Right renal cortex interstitium (tissue), 3 donors: ENCODE measurements at regions not wholly inside any gene's neighbourhood (a gene's known extent, or its start where the extent isn't known, plus 50 kb on each side); places are given as distances from the start of the nearest gene placed in this dataset.
"Not testable (repeated sequence)": the region's sequence is repeated elsewhere in the genome, so short reads cannot be mapped to it uniquely, and the experiment has no call there.

Experiments used
- DNase-seq, 3 donors: peaks; one replicate each; pipeline ENCODE4 v3.0.0-alpha.2; 2013; ENCODE audit warnings: low read depth in 3 of 3, low spot score in 2 of 3

- DNase-seq: no peak
These were observed 99.7 kb upstream of the DAZL start for GRCh38 chr3:16704941-16705340.

- no peak for DNase-seq
These were observed 102.0 kb upstream of the DAZL start for GRCh38 chr3:16707260-16707659.

- DNase-seq: no peak
These were observed 103.1 kb upstream of the DAZL start for GRCh38 chr3:16708285-16708684.

GRCh38 chr3:16711691-16712090 lies 106.5 kb upstream of the DAZL start:
- not testable (repeated sequence) for DNase-seq

GRCh38 chr3:16715281-16715680 lies 110.1 kb upstream of the DAZL start:
- DNase-seq: no peak

GRCh38 chr3:16719426-16719825 lies 114.2 kb upstream of the DAZL start:
- no peak for DNase-seq

- peak in 1 of 3 donors; percentile 7 for DNase-seq
These were observed 115.2 kb upstream of the DAZL start for GRCh38 chr3:16720367-16720940.

GRCh38 chr3:16721494-16721893 lies 116.3 kb upstream of the DAZL start:
- no peak for DNase-seq

- DNase-seq: no peak
These were observed 118.8 kb upstream of the DAZL start for GRCh38 chr3:16723978-16724377.

GRCh38 chr3:16724487-16724886 lies 119.3 kb upstream of the DAZL start:
- no peak for DNase-seq

GRCh38 chr3:16725972-16726371 lies 120.7 kb upstream of the DAZL start:
- DNase-seq: no peak

GRCh38 chr3:16728770-16729745 lies 123.8 kb upstream of the DAZL start:
- no peak for DNase-seq

- DNase-seq: no peak
These were observed 133.2 kb upstream of the DAZL start for GRCh38 chr3:16738451-16738850.

GRCh38 chr3:16739541-16740105 lies 134.4 kb upstream of the DAZL start:
- no peak for DNase-seq

- no peak for DNase-seq
These were observed 135.3 kb upstream of the DAZL start for GRCh38 chr3:16740515-16740914.

- no peak for DNase-seq
These were observed 136.0 kb upstream of the DAZL start for GRCh38 chr3:16741103-16741758.

GRCh38 chr3:16741890-16742289 lies 136.7 kb upstream of the DAZL start:
- no peak for DNase-seq

- no peak for DNase-seq
These were observed 138.1 kb upstream of the DAZL start for GRCh38 chr3:16743276-16743675.

GRCh38 chr3:16759227-16759903 lies 125.4 kb upstream of the PLCL2 start:
- DNase-seq: no peak

GRCh38 chr3:16761571-16761970 lies 123.2 kb upstream of the PLCL2 start:
- DNase-seq: no peak

- DNase-seq: no peak
These were observed 119.1 kb upstream of the PLCL2 start for GRCh38 chr3:16765661-16766060.
